WTC11 (cell line): ENCODE measurements at regions not wholly inside any gene's neighbourhood (a gene's known extent, or its start where the extent isn't known, plus 50 kb on each side); places are given as distances from the start of the nearest gene placed in this dataset.

Experiments used
- ATAC-seq: fragments of 200-7000 bp; cut with Tn5 transposase; 2 replicates; pipeline ENCODE4 v1.10.0; 2021; ENCODE audit warnings: mild to moderate bottlenecking, moderate library complexity
- CTCF ChIA-PET: fragments of 300-600 bp; sonication (Branson Sonifier 250); formaldehyde crosslinking; loops from one replicate; lab custom pipeline; 2021; ENCODE audit warnings: antibody characterized with exemption; lab: Charles Lee
- POLR2A ChIA-PET: fragments of 350-600 bp; sonication (Branson Sonifier 250); formaldehyde crosslinking; loops from one replicate; lab custom pipeline; 2021; ENCODE audit warnings: antibody characterized with exemption; lab: Charles Lee
- DNase-seq: peaks from one replicate; pipeline ENCODE4 v3.0.0; 2021; ENCODE audit warnings: low spot score
- H3K27ac Mint-ChIP-seq: 2 replicates; pipeline ENCODE4 v1.8.0; 2021; ENCODE audit warnings: mixed read lengths
- H3K27me3 Mint-ChIP-seq: 2 replicates; pipeline ENCODE4 v1.8.0; 2021; ENCODE audit warnings: low read depth, mild to moderate bottlenecking, moderate library complexity, mixed read lengths
- H3K36me3 Mint-ChIP-seq: 2 replicates; pipeline ENCODE4 v1.8.0; 2021; ENCODE audit warnings: mixed read lengths
- H3K4me1 Mint-ChIP-seq: 2 replicates; pipeline ENCODE4 v1.8.0; 2022; ENCODE audit warnings: mixed read lengths
- H3K4me3 Mint-ChIP-seq: 2 replicates; pipeline ENCODE4 v1.8.0; 2021; ENCODE audit warnings: mild to moderate bottlenecking, moderate library complexity, mixed read lengths
- H3K9me3 Mint-ChIP-seq: 2 replicates; pipeline ENCODE4 v1.8.0; 2021; ENCODE audit warnings: mixed read lengths
- ARID4B ChIP-seq: sonication (generic); formaldehyde crosslinking; IDR thresholded peaks from 2 replicates; pipeline ENCODE4 v1.8.0; 2023; ENCODE audit warnings: missing genetic modification reagents, mild to moderate bottlenecking, borderline replicate concordance
- ATF1 ChIP-seq: sonication (generic); formaldehyde crosslinking; IDR thresholded peaks from 2 replicates; pipeline ENCODE4 v1.8.1; 2023; ENCODE audit warnings: mild to moderate bottlenecking, moderate library complexity, missing genetic modification reagents
- CREB1 ChIP-seq: sonication (generic); formaldehyde crosslinking; IDR thresholded peaks from 2 replicates; pipeline ENCODE4 v1.8.0; 2023; ENCODE audit warnings: mild to moderate bottlenecking, missing genetic modification reagents
- EMX1 ChIP-seq: fragments of 250-450 bp; sonication (Bioruptor Pico); IDR thresholded peaks from 2 replicates; pipeline ENCODE4 v1.8.0; 2021; ENCODE audit warnings: mild to moderate bottlenecking
- ESRRA ChIP-seq: sonication (generic); formaldehyde crosslinking; IDR thresholded peaks from 2 replicates; pipeline ENCODE4 v1.8.1; 2022; ENCODE audit warnings: mild to moderate bottlenecking, missing genetic modification reagents, borderline replicate concordance
- FOXK1 ChIP-seq: sonication (generic); formaldehyde crosslinking; IDR thresholded peaks from 2 replicates; pipeline ENCODE4 v1.8.0; 2022; ENCODE audit warnings: mild to moderate bottlenecking, moderate library complexity, missing genetic modification reagents
- FOXP1 ChIP-seq: sonication (generic); formaldehyde crosslinking; IDR thresholded peaks from 2 replicates; pipeline ENCODE4 v1.8.0; 2022; ENCODE audit warnings: missing genetic modification reagents, mild to moderate bottlenecking, moderate library complexity, borderline replicate concordance
- FOXP4 ChIP-seq: sonication (generic); formaldehyde crosslinking; IDR thresholded peaks from 2 replicates; pipeline ENCODE4 v1.8.0; 2022; ENCODE audit warnings: mild to moderate bottlenecking, missing genetic modification reagents
- HMGA2 ChIP-seq: fragments of 250-450 bp; sonication (Bioruptor Pico); IDR thresholded peaks from 2 replicates; pipeline ENCODE4 v1.4.0; 2021; ENCODE audit warnings: mild to moderate bottlenecking, moderate library complexity
- JAZF1 ChIP-seq: fragments of 250-450 bp; sonication (Bioruptor Pico); IDR thresholded peaks from 2 replicates; pipeline ENCODE4 v1.9.0; 2021; ENCODE audit warnings: moderate library complexity, mild to moderate bottlenecking, inconsistent platforms
- JUN ChIP-seq: sonication (generic); formaldehyde crosslinking; IDR thresholded peaks from 2 replicates; pipeline ENCODE4 v1.8.0; 2023; ENCODE audit warnings: mild to moderate bottlenecking, missing genetic modification reagents
- KAT7 ChIP-seq: sonication (generic); formaldehyde crosslinking; IDR thresholded peaks from 2 replicates; pipeline ENCODE4 v1.8.1; 2023; ENCODE audit warnings: missing genetic modification reagents, mild to moderate bottlenecking, borderline replicate concordance
- MAX ChIP-seq: sonication (generic); formaldehyde crosslinking; IDR thresholded peaks from 2 replicates; pipeline ENCODE4 v1.8.0; 2022; ENCODE audit warnings: mild to moderate bottlenecking, missing genetic modification reagents
- PRRX2 ChIP-seq: fragments of 250-450 bp; sonication (Bioruptor Pico); IDR thresholded peaks from 2 replicates; pipeline ENCODE4 v1.8.0; 2021; ENCODE audit warnings: mild to moderate bottlenecking
- SP1 ChIP-seq: sonication (generic); formaldehyde crosslinking; conservative IDR thresholded peaks from 2 replicates; pipeline ENCODE4 v1.8.1; 2022; ENCODE audit warnings: missing genetic modification reagents
- TP53 ChIP-seq: sonication (generic); formaldehyde crosslinking; IDR thresholded peaks from 2 replicates; pipeline ENCODE4 v1.8.1; 2023; ENCODE audit warnings: mild to moderate bottlenecking, missing genetic modification reagents
- USF2 ChIP-seq: sonication (generic); formaldehyde crosslinking; IDR thresholded peaks from 2 replicates; pipeline ENCODE4 v1.8.1; 2023; ENCODE audit warnings: mild to moderate bottlenecking, missing genetic modification reagents, moderate library complexity
- ZBTB21 ChIP-seq: sonication (generic); formaldehyde crosslinking; IDR thresholded peaks from 2 replicates; pipeline ENCODE4 v1.8.1; 2023; ENCODE audit warnings: mild to moderate bottlenecking, missing genetic modification reagents, borderline replicate concordance
- ZNF263 ChIP-seq: sonication (generic); formaldehyde crosslinking; IDR thresholded peaks from 2 replicates; pipeline ENCODE4 v1.8.1; 2022; ENCODE audit warnings: low read depth, mild to moderate bottlenecking, moderate library complexity, missing genetic modification reagents
- ZNF396 ChIP-seq: fragments of 250-450 bp; sonication (Bioruptor Pico); IDR thresholded peaks from 2 replicates; pipeline ENCODE4 v1.8.0; 2021; ENCODE audit warnings: mild to moderate bottlenecking, moderate library complexity, borderline replicate concordance
- ZNF512 ChIP-seq: sonication (generic); formaldehyde crosslinking; IDR thresholded peaks from 2 replicates; pipeline ENCODE4 v1.8.1; 2022; ENCODE audit warnings: missing genetic modification reagents, borderline replicate concordance
- ZSCAN18 ChIP-seq: fragments of 250-450 bp; sonication (Bioruptor Pico); IDR thresholded peaks from 2 replicates; pipeline ENCODE4 v2.1.2; 2022; ENCODE audit warnings: mild to moderate bottlenecking, moderate library complexity

GRCh38 chr18:29711932-29712331, 1330.6 kb downstream of the DSC3 start:
- peak overlapping the region; percentile 91 for H3K27ac Mint-ChIP-seq
- no peaks in the 10 kb centered on the region for H3K27me3 Mint-ChIP-seq
- no peak for TF ChIP-seq ZSCAN18 (CRISPR knock-in tag)
- peak; percentile 20; the same call in 1 of the 2 replicates for TF ChIP-seq ZNF396 (CRISPR knock-in tag)
- peak; percentile 36; the same call in 1 of the 2 replicates for TF ChIP-seq MAX (CRISPR knock-in tag)
- no peak for TF ChIP-seq KAT7 (CRISPR knock-in tag)
- TF ChIP-seq HMGA2: no peak
- peak; percentile 33; the same call in 1 of the 2 replicates for TF ChIP-seq USF2 (CRISPR knock-in tag)
- TF ChIP-seq SP1: no peak
- peak; percentile 53; the same call in 1 of the 2 replicates for TF ChIP-seq FOXK1 (CRISPR knock-in tag)
- no peak for TF ChIP-seq ZBTB21 (CRISPR knock-in tag)
- TF ChIP-seq JUN (CRISPR knock-in tag): no peak
- H3K4me1 Mint-ChIP-seq: peaks cover 27% of the 10 kb centered on the region
- H3K36me3 Mint-ChIP-seq: peaks cover 8% of the 10 kb centered on the region
- ATAC-seq (peak; percentile 98), DNase-seq (peak; percentile 85)
- ChIA-PET CTCF (no interaction called here), POLR2A (no interaction called here)
- peak overlapping the region; percentile 31; the same call in 1 of the 2 replicates for H3K4me3 Mint-ChIP-seq
- peaks cover 16% of the 10 kb centered on the region for H3K9me3 Mint-ChIP-seq

- no peaks in the 10 kb centered on the region for H3K9me3 Mint-ChIP-seq
- ChIA-PET POLR2A (no interaction called here), CTCF (no interaction called here)
- DNase-seq (no peak), ATAC-seq (peak; percentile 56)
- peaks cover 8% of the 10 kb centered on the region for H3K4me1 Mint-ChIP-seq
- H3K36me3 Mint-ChIP-seq: no peaks in the 10 kb centered on the region
- TF ChIP-seq PRRX2 (CRISPR knock-in tag) (no peak), ZNF512 (CRISPR knock-in tag) (no peak), FOXK1 (CRISPR knock-in tag) (no peak), MAX (CRISPR knock-in tag) (no peak), ZNF263 (no peak), CREB1 (CRISPR knock-in tag) (no peak), JAZF1 (CRISPR knock-in tag) (no peak), ATF1 (CRISPR knock-in tag) (no peak), ARID4B (CRISPR knock-in tag) (no peak), FOXP1 (CRISPR knock-in tag) (no peak), EMX1 (no peak), FOXP4 (CRISPR knock-in tag) (no peak), ESRRA (no peak), TP53 (no peak)
- H3K4me3 Mint-ChIP-seq: no peak overlapping the region
- no peak overlapping the region for H3K27ac Mint-ChIP-seq
- no peaks in the 10 kb centered on the region for H3K27me3 Mint-ChIP-seq
These were observed 1349.2 kb downstream of the DSC3 start for GRCh38 chr18:29693334-29693733.
